HG03558 (cell line): ENCODE measurements at regions not wholly inside any gene's neighbourhood (a gene's known extent, or its start where the extent isn't known, plus 50 kb on each side); places are given as distances from the start of the nearest gene placed in this dataset.

Experiments used
- ATAC-seq: cut with Tn5 transposase; IDR thresholded peaks from one replicate; pipeline ENCODE4 v1.9.1; 2021; ENCODE audit warnings: moderate number of reproducible peaks; ENCODE audit not compliant: unreplicated experiment; ENCODE audit errors: extremely low read depth

GRCh38 chr2:145360129-145360790 lies 840.3 kb upstream of the ZEB2 start:
- ATAC-seq = no peak

GRCh38 chr2:145359561-145359960 lies 839.6 kb upstream of the ZEB2 start:
- no peak for ATAC-seq

- ATAC-seq = no peak
These were observed 836.1 kb upstream of the ZEB2 start for GRCh38 chr2:145356056-145356455.

GRCh38 chr2:145352484-145352883 lies 832.6 kb upstream of the ZEB2 start:
- no peak for ATAC-seq

GRCh38 chr2:145351864-145352425 lies 832.0 kb upstream of the ZEB2 start:
- no peak for ATAC-seq

GRCh38 chr2:145350011-145350410 lies 830.1 kb upstream of the ZEB2 start:
- no peak for ATAC-seq

- ATAC-seq = no peak
These were observed 824.3 kb upstream of the ZEB2 start for GRCh38 chr2:145344076-145344724.

GRCh38 chr2:145343287-145343686 lies 823.4 kb upstream of the ZEB2 start:
- no peak for ATAC-seq

GRCh38 chr2:145341536-145341935 lies 821.6 kb upstream of the ZEB2 start:
- ATAC-seq = no peak

GRCh38 chr2:145339646-145340045 lies 819.7 kb upstream of the ZEB2 start:
- ATAC-seq = no peak

- ATAC-seq = no peak
These were observed 812.4 kb upstream of the ZEB2 start for GRCh38 chr2:145332210-145332898.

GRCh38 chr2:145329971-145330370 lies 810.1 kb upstream of the ZEB2 start:
- ATAC-seq = no peak

- ATAC-seq = no peak
These were observed 805.6 kb upstream of the ZEB2 start for GRCh38 chr2:145325485-145325884.

- ATAC-seq = no peak
These were observed 804.8 kb upstream of the ZEB2 start for GRCh38 chr2:145324748-145325147.

GRCh38 chr2:145323512-145323911 lies 803.6 kb upstream of the ZEB2 start:
- no peak for ATAC-seq

- no peak for ATAC-seq
These were observed 801.4 kb upstream of the ZEB2 start for GRCh38 chr2:145321344-145321743.

- ATAC-seq = no peak
These were observed 796.6 kb upstream of the ZEB2 start for GRCh38 chr2:145316496-145316895.

- no peak for ATAC-seq
These were observed 795.1 kb upstream of the ZEB2 start for GRCh38 chr2:145315053-145315452.

GRCh38 chr2:145314119-145314633 lies 794.3 kb upstream of the ZEB2 start:
- ATAC-seq = no peak

- ATAC-seq = no peak
These were observed 786.0 kb upstream of the ZEB2 start for GRCh38 chr2:145305889-145306288.

GRCh38 chr2:145304501-145304900 lies 784.6 kb upstream of the ZEB2 start:
- no peak for ATAC-seq
